ENCODE measurements at regions not wholly inside any gene's neighbourhood (a gene's known extent, or its start where the extent isn't known, plus 50 kb on each side); places are given as distances from the start of the nearest gene placed in this dataset.

GRCh38 chr7:137096607-137097006, 228.2 kb downstream of the CHRM2 start:
- no peak for TF ChIP-seq GATA3 (IDR thresholded peaks at IDR 0.05; ENCODE audit: low read depth, low read length)
- TF ChIP-seq GATA2 (IDR thresholded peaks at IDR 0.05; ENCODE audit: low read depth, low read length): no peak
